CD4-positive, alpha-beta T cell treated with Interleukin-15 for 4 hours (primary cell): ENCODE measurements at regions not wholly inside any gene's neighbourhood (a gene's known extent, or its start where the extent isn't known, plus 50 kb on each side); places are given as distances from the start of the nearest gene placed in this dataset.
"Not testable (repeated sequence)": the region's sequence is repeated elsewhere in the genome, so short reads cannot be mapped to it uniquely, and the experiment has no call there.

Experiments used
- DNase-seq: peaks from one replicate; pipeline ENCODE4 v3.0.0-alpha.2; 2020; ENCODE audit warnings: low spot score

DNA sequence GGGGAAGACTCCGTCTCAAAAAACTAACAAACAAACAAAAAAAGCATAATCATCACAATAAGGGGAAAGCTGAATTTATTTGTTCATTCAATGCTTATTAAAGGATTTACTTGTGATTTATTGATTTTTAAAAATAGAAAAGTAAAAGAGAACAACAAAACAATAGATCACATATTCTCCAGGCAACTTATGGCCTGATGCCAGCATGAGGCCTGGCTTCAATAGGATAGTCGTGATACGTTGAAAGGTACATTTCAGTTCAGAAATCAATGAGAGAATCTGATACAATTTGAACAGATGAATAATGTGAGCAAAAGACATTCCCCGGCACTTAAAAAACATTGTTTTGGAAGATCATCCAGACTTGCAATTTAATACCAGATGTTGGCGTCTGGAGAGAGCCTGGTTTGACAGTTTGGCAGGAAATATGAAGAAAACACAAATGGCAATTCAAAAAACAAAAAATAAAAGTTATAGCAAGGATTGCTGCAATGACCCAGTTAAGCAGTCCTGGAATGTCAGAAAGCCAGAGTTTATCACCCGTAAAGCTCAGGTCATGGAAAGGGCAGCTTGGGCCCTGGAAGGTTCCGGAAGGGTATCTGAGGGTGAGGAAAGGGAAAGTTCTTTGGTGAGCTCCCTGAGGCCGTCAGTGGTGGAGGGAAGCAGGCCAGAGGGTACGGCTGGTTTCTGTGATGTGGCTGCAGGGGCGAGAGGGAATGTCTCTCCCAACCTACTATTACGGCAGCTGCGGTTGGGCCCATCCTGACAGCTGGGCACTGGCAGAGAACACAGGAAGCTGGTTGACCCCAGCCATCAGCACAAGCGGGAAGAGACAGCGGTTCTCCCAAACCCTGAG is 230.2 kb upstream of the HES1 start:
- no peak for DNase-seq

DNA sequence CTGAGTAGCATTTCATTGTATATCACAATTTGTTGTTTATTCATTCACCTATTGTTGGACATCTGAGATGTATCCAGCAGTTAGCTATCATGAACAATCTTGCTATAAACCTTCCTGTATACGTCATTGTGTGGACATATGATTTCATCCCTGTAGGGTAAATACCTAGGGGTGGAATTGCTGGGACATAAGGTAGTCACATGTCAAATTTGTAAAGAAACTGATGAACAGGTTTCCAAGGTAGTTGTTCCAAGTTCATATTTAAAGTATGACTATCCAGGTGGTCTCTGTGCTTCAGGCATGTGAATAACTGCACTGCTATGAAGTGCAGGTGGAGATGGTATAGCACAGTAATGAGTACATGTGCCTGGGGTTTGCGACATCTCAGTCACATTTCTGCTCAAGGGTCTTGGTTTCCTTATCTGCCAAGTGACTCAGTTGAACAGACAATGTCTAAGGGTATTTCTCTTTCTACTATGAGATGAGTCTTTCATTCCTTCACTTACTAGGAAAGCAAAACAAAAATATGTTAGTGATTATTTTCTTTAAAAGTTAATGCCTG is 229.0 kb upstream of the HES1 start:
- no peak for DNase-seq

DNA sequence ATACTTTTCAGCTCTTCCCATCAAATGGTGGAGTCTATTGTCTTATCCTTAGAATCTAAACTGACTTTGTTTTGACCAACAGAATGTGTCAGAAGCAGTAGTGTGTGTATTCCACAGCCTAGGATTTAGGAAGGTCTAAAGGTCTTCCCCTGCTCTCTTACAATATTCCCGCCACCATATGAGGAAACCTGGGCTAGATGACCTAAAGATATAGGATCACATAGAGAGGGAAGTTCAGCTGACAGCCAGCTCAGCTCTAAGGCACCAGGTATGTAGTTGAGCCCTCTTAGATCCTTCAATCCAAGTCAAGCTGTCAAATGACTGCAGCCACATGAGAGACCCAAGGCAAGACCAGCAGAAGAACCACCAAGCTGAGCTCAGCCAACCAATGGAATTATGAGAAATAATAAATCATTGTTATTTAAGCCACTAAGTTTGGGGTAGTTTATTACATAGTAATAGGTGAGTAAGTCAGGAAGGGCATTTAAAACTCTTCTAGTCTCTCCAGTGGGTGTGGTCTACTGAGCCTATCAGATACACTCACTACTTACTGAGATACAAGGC is 227.7 kb upstream of the HES1 start:
- no peak for DNase-seq

DNA sequence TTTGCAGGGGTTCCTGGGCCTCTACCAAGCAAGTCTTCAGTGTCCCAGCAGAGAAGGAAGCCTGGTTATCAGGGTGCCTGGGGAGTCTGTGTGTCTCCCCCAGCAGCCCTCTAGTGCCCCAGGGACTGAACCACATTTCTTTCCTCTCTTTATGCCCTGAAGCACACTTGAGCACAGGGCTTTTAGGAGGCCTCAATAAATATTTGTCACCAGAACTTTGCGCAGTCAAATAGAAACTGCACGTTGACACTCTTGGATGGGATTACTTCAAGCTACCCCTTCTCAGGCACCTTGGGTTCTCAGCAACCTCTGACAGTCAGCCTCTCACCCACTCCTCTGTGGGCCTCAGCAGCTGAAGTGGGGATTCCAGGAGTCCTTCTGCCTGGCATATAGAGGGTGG is 226.6 kb upstream of the HES1 start:
- DNase-seq = no peak

DNA sequence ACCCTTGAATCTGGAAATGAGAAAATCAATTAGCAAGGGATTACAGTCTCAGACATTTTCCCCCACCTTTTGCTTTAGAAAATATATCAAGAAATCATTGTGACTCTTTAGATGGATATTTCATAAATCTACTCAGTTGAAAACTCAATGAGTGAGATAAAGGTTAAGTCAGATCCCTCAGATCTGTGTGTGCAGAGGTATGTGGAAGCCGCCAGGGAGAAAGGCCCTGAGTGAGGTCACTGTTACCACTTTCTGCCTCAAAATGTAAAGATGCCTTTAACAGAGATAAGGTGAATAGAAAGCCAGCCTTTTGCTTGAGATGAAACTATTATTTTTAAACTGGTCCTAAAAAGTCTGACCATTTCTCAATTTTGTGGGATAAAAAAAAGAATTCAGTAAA is 225.6 kb upstream of the HES1 start:
- DNase-seq = no peak

DNA sequence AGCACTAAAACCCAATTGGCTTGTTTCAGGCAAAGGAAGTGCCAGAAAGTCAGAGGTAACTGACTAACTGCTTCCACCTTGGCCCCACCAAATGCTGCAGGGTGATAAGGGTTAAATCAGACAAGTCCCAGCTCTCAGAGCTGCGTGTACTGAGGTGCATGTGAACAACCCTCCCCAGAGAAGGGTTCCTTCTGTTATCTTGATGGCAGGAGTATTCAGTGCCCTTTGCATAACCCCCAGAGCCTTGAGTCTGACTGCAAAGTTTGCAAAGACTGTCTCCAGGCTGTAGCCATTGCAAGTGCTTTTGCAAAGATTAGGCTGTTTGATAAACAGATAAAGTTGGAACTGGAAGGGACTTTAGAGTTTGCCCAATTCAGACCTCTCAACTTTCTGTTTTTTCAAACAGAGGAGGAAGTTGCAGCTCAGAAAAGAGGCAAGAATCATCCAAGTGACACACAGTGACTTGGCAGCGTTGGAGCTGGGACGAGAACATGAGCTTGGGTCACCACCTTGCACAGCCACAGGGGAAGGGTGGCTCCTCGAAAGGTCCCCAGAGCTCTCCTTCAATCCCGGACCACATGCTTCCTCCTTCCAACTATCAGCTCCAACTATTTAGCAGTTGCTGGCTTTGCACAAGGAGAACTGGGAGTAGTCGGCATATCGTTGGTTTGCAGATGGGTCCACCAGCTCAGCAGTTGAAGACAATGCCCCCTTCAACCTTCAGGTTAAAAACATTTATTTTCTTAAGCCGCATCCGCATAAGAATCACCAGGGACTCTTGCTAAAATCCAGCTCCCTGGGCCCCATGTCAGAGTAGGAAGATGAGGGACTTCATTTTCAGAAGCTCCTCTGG is 224.8 kb upstream of the HES1 start:
- DNase-seq = no peak

DNA sequence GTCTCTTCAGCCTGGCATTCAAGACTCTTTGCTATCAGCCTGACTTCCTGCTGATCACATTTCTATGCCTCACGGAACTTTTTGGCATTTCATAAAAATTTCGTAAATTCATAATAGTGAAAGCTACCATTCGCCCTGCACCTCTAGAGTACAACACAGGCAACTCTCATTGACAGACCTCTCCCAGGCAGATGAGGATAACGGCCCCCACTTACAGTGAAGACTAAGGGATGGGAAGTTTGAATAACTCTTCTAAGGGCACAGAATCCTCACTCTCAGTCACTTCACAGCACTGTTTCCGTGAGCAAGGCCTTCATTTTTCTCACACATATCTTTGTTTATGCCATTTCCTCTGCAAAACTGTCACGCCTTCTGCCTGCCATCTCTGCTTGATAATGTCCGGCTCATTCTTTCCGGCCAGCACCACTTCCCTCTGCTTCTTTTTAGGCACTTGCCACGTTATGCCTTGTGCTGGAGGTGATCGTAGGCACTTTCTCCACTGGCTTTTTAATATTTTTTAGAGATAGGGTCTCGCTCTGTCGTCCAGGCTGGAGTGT is 224.1 kb upstream of the HES1 start:
- no peak for DNase-seq

DNA sequence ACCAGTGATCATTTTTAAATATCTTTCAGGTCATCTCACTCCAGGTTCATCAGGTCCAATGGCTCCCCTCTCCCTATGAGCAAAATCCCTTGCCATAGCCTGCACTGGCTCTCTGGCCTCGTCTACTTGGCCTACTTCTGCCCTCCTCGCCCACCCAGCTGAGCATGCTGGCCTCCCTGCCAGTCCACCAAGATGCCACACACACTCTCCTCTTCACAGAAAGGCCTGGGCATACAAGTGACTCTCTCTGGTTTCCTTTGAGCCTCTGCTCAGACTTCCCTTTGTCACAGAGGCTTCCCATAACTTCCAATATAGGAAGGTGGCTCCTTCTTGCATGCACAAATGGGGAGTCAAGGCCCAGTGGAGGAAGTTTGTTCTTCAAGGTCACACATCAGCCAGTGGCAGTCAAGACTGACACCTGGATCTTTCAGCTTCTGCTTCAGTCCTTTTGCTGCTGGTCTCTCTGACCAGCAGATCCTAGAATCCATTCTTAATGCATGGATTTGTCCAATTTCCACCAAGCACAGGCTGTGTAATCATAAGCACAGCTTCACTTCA is 223.2 kb upstream of the HES1 start:
- no peak for DNase-seq

DNA sequence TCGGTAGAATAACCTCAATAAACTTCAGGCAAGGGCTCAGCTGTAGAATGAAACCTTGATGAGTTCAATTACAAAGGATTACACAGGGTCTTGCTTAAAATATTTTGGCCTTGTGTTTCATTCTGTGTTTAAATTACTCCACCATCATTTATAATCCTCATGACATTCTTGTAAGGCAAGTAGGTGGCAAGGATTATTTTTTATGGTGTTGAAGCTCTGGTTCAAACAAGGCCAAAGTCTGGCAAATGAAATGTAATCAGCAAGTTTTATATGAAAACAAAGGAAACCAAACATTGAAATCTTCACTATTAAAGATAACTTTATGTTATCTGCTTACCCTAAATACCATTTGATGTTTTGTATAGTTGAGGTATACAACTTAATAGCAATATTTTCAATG is 221.3 kb upstream of the HES1 start:
- no peak for DNase-seq

DNA sequence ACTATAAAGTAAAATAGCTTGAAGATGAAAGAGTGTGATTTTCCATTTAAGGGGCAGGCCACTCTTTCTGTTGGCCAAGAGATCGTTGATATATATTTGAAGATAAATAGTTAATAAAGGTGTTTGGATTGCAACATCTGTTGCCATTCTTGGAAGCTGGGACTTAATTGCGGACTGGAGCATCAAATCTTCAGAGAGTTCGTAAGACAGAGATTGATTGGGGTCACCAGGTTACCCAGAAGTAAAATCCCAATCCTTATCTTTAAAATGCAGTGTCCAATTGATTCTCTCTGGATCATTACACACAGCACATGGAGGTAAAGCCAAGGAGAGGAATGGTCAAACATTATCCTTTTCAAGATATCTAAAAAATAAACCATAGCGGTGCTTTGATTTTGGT is 220.8 kb upstream of the HES1 start:
- DNase-seq = no peak

DNA sequence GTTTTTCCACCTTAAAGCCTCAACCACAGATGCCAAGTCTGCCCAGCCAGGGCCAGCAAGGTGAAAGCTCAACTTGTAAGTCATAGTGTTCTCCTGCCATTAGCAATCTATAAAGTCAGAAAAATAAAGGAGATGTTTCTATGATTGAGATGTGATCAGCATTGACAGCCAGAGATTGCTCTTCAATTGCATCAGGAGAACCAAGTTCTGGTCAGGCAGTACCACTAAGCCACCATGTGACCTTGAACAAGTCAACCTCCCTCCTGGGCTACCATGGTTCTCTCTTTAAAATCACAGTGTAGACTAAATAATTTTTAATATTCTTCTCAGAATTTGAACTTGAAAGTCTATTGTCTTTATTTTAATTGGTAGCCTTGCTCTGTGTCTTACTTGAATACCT is 220.3 kb upstream of the HES1 start:
- no peak for DNase-seq

DNA sequence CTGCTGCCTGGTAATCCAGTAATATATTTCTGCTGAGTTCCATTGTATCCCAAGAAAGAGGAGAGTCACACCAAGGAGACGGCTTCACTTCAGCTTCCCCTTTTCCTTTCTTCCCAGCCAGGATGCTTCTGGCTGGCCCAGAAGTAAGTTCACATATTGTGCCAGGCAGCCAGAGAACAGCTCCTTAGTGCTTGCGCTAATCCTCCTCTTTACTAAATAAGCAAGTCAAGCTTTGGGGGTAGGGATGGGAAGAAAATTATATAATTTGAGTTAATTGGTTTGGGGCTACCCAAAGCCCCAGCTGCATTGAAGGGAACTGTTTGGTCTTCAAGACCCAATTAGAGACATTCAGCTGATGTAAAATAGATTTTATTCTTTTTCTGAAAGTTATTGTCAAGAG is 218.8 kb upstream of the HES1 start:
- no peak for DNase-seq

DNA sequence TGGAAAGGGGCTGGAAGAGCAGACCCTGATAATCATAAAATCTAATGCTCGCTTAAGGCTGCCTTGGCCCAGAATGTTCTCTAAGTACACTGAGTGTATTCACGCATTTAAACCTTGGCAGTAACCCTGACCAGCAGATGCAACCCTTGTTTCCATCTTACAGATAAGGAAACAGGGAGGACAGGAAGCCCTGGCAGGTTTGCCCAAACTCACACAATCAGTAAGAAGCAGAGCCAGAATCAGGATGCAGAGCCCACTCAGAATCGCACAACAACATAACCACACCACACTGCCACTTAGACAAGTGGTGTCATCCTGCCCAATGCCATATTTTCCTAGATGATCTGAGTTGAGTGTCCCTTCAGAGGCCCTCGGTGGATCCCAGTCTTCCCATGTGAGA is 214.5 kb upstream of the HES1 start:
- DNase-seq = no peak

DNA sequence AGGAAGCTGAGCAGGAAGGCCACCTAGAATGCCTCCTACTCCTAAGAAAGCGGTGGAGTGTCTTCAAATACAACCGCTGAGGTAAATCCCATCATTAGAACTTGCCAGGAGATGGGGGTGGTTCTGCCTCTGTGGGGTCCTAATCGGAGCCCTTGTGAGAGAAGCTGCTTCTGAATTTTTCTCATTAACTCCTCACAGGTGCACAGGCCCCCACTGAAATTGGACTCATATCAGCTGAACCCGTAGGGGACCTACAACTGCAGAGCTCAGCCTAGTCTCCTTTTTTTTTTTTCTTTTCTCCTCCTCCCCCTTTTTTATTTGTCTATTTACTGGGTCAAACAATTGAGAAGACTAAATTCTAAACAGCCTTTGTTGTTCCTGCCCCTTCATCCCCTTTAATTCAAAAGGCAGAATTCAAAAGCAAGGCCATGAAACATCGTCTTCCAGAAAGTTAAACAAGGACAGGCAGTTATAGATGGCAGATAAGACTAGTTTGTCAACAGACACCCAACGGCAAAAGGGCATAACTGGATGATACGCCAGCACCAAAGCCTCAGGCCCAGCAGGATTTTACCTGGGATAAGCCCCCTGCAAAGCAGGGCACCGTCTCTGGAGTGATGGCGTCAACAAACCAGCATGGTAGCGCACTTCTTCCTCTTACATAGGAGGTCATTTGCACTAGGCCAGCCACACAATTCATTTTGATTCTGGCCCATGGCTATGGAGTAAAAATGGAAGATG is 213.7 kb upstream of the HES1 start:
- no peak for DNase-seq

DNA sequence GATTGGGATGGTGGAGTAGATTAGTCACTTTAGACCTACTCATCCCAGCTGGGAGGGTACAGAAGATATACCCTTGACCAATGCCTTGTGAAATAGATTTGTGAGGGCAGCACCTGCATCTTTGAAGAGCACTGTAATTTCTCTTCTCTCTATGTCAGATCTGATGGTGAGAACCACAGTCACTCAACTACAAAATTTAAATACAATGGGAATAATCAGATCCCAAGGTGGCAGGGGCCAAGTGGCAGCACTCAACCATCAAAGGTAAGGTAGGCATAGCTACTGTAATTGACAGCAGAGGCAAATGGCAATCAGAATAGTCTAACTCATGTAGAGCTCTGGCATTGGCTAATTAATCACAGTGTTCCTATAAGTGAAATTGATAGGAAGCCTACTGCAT is 212.0 kb upstream of the HES1 start:
- DNase-seq = not testable (repeated sequence)

DNA sequence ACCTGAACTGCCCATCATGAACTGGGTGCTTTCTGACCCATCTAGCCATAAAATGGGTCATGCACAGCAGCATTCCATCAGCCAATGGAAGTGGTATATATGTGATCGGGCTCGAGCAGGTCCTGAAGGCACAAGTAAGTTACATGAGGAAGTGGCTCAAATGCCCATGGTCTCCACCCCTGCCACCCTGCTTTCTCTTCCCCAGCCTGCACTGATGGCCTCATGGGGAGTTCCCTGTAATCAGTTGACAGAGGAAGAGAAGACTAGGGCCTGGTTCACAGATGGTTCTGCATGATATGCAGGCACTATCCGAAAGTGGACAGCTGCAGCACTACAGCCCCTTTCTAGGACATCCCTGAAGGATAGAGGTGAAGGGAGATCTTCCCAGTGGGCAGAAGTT is 209.9 kb upstream of the HES1 start:
- DNase-seq = not testable (repeated sequence)

DNA sequence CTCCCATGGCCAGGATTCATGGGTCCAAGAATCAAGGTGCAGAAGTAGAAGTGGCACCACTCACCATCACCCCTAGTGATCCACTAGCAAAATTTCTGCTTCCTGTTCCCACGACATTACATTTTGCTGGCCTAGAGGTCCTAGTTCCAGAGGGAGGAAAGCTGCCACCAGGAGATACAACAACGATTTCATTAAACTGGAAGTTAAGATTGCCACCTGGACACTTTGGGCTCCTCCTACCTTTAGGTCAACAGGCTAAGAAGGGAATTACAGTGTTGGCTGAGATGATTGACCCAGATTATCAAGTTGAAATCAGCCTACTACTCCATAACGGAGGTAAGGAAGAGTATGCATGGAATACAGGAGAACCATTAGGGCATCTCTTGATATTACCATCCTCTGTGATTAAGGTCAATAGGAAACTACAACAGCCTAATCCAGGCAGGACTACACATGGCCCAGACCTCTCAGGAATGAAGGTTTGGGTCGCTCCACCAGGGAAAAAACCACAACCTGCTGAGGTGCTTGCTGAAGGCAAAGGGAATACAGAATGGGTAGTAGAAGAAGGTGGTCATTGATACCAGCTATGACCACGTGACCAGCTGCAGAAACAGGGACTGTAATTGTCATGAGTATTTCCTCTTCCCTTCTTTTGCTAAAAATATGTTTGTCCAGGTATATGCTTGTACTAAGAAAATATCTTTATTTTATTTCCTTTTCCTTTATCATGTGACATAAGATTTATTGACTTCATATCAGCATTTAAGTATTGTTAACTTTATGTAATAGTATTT is 208.3 kb upstream of the HES1 start:
- not testable (repeated sequence) for DNase-seq

DNA sequence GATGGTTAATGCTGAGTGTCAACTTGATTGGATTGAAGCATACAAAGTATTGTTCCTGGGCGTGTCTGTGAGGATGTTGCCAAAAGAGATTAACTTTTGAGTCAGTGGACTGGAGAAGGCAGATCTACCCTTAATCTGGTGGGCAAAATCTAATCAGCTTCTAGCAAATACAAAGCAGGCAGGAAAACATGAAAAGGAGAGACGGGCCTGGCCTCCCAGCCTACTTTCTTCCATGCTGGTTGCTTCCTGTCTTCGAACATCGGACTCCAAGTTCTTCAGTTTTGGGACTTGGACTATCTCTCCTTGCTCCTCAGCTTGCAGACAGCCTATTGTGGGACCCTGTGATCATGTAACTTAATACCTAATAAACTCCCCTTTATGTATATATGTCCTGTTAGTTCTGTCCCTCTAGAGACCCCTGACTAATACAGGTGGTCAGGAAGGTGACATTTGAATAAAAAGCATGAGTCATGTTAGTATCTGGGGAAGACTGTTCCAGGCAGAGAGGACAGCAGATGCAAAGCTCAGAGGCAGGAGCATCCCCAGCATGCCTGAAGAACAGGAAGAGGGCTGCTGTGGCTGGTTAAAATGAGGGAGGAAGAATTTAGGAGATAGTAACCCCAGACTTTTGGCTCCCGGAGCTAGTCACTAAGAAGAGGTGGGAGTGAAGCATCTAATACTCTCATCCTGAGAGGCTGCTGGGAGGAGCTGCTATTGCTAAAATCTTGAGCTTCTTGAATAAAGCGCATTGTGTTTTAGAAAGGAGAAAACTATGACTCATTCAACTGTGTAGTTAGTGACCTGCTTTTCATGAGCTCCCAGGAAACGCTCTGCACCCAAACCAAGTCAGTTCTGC is 207.4 kb upstream of the HES1 start:
- DNase-seq = no peak

DNA sequence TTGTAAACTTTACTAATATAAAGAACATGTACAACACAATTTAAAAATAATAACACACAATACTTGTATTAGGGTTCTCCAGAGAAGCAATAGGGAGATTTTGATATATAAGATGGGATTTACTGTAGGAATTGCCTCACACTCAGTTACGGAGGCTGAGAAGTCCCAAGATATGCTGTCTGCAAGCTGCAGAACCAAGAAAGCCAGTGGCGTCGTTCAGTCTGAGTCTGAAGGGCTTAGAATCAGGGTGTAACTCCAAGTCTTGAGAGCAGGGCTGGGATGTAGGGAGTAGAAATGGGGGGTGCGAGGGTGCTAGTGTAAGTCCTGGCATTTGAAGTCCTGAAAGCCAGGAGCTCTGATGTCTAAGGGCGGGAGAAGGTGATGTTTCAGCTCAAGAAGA is 206.6 kb upstream of the HES1 start:
- DNase-seq = no peak
